ENCODE measurements at regions not wholly inside any gene's neighbourhood (a gene's known extent, or its start where the extent isn't known, plus 50 kb on each side); places are given as distances from the start of the nearest gene placed in this dataset.

DNA sequence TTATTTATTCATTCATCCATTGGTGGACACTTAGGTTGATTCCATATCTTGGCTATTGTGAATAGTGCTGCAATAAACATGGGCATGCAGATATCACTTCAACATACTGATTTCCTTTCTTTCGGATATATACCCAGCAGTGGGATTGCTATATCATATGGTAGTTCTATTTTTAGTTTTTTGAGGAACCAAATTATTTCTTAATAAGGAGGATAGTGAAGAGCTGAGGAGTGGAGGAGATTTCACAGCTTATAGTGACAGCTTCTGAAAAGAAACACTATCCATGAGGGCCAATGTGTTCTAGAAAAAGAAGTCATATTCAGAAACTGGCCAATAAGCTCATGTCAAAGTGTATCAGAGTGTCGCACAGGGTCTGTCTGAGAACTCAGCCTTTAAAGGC is 183.3 kb downstream of the SEC61B start:
- TF ChIP-seq POLR2AphosphoS5 (IDR thresholded peaks at IDR 0.05; ENCODE audit: low read depth, low read length) (no peak), POLR2A (IDR thresholded peaks at IDR 0.05; ENCODE audit: low read depth, low read length) (no peak), TAF1 (IDR thresholded peaks at IDR 0.05; ENCODE audit: borderline replicate concordance, low read depth, low read length) (no peak)
- FAIRE-seq (no peak), DNase-seq (ENCODE audit: insufficient read length) (no peak)

DNA sequence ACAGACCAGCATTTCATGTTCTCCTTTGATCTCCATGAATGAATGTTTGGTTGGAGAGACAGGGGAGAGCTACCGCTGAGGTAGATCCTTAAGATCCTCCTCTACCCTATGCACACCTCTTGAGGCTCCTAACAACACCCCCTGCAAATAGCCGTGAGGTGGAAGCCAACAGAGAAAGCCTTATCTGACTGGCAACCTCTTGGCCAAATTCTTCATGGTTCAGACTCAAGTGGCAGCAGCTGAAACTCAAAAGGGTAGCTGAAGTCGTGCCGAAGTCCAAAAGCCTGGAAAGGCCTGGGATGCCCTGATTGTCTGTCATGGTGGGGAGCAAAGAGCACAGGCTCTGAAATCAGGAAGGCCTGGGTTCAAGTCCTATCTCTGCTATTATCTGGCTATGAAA is 184.9 kb downstream of the SEC61B start:
- no peak for FAIRE-seq
- TF ChIP-seq TAF1 (IDR thresholded peaks at IDR 0.05; ENCODE audit: borderline replicate concordance, low read depth, low read length) (no peak), POLR2A (IDR thresholded peaks at IDR 0.05; ENCODE audit: low read depth, low read length) (no peak), POLR2AphosphoS5 (IDR thresholded peaks at IDR 0.05; ENCODE audit: low read depth, low read length) (no peak)
- no peak for DNase-seq (ENCODE audit: insufficient read length)

DNA sequence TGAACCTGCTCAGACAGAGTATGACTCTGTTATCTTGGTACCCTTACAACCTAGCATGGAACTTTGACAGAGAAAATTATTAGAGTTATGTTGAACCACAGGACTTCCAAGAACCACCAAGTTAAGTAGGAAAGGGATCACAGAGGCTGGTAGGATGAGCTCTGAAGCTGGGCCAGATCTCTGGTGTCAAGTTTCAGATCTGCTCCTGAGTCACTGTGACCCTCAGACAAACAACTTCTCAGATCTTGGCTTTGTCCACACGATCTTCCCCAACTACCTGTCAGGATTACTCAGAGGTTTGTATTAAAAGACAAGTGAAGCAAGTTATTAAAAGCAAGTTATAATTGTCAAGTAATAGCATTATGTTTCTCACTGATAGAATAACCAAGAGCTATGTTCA is 189.0 kb downstream of the SEC61B start:
- TF ChIP-seq POLR2A (IDR thresholded peaks at IDR 0.05; ENCODE audit: low read depth, low read length) (no peak), TAF1 (IDR thresholded peaks at IDR 0.05; ENCODE audit: borderline replicate concordance, low read depth, low read length) (no peak), POLR2AphosphoS5 (IDR thresholded peaks at IDR 0.05; ENCODE audit: low read depth, low read length) (no peak)
- peak; percentile 24 for FAIRE-seq
- no peak for DNase-seq (ENCODE audit: insufficient read length)

DNA sequence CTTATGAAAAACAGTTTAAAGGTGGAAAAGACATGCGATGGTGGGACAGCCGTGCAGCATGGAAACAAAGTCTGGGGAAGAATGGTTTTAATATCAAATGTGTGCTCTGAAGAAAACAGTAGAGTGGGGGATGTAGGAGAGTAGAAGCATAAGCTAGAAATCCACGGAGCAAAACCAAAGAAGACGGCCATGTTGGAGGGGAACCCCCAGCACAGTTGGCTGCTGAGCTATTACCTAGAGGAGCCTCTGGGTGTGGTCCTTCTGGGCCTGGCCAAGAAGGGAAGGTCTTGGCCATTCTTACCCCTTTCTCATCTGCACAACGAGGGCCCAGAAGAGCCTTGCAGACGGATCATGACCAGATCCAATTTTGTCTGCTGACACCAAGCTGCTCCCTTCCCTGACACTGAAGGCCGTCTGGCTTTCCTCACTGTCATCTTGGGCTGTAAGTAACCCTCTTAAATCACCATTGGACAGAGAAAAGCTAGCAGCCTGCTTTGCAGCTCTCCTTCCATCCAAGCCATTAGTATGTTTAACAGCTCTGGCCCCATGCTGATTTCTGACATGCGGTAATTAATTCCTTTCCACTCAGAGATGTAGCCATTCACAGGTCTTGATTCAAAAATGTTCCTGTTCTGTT is 189.5 kb downstream of the SEC61B start:
- TF ChIP-seq POLR2A (IDR thresholded peaks at IDR 0.05; ENCODE audit: low read depth, low read length) (no peak), TAF1 (IDR thresholded peaks at IDR 0.05; ENCODE audit: borderline replicate concordance, low read depth, low read length) (no peak), POLR2AphosphoS5 (IDR thresholded peaks at IDR 0.05; ENCODE audit: low read depth, low read length) (no peak)
- DNase-seq (ENCODE audit: insufficient read length), result no peak
- FAIRE-seq, result no peak

DNA sequence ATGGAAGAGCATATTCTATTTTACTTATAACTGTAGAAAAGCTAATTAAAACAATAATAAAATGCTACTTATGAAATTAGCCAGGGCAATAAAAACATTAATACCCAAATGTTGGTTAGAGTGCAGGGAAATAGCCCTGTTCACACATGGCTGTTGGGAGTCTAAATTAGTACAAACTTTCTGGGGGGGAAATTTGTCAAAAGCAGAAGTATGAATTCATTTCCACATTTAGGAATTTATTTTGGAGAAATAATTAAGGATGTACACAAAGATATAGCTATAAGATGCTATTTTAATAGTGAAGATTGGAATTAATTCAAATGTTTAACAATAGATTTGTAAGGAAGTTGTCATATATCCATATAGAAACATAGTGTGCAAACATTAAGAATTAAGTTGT is 190.5 kb downstream of the SEC61B start:
- no peak for DNase-seq (ENCODE audit: insufficient read length)
- no peak for FAIRE-seq
- no peak for TF ChIP-seq POLR2AphosphoS5 (IDR thresholded peaks at IDR 0.05; ENCODE audit: low read depth, low read length)
- TF ChIP-seq POLR2A (IDR thresholded peaks at IDR 0.05; ENCODE audit: low read depth, low read length), result no peak
- TF ChIP-seq TAF1 (IDR thresholded peaks at IDR 0.05; ENCODE audit: borderline replicate concordance, low read depth, low read length), result no peak

DNA sequence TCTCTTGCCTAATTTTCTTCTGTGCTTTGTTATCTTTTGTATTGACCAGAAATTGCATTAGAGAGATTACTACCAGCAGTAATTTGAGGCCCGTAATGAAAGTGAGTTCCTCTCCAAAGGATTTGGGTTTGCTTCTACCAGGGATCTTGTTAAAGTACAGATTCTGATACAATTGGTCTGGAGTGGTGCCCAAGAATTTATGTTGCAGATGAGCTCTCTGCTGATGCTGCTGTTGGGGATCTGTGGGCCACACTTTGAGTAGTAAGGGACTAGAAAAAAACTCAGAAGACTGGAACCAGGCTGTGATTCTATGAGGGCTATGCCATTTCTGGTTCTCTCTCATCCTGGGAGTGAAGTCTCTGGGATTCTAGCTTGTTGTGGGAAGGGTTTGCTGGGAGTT is 192.2 kb downstream of the SEC61B start:
- DNase-seq (ENCODE audit: insufficient read length) (no peak), FAIRE-seq (no peak)
- no peak for TF ChIP-seq TAF1 (IDR thresholded peaks at IDR 0.05; ENCODE audit: borderline replicate concordance, low read depth, low read length)
- no peak for TF ChIP-seq POLR2A (IDR thresholded peaks at IDR 0.05; ENCODE audit: low read depth, low read length)
- no peak for TF ChIP-seq POLR2AphosphoS5 (IDR thresholded peaks at IDR 0.05; ENCODE audit: low read depth, low read length)

DNA sequence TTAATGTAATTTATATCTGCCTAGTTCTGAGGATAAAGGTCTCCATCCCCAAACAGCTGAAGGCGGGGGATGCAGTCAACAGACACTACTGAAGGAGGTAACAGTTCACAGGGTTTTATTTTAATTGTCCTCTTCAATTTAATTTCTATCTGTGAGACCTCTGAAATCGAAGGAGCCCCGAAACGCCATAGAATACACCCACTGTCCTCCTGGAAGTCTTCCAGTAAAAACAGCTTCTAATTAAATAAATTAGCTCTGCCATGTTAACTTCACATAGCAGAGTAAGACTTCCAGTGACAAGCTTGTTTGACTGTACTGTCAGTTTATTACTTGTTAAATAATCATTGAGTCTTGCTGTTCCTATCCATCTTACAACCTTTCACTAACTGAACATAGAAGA is 193.5 kb downstream of the SEC61B start:
- DNase-seq (ENCODE audit: insufficient read length) (no peak), FAIRE-seq (no peak)
- TF ChIP-seq POLR2AphosphoS5 (IDR thresholded peaks at IDR 0.05; ENCODE audit: low read depth, low read length) (no peak), POLR2A (IDR thresholded peaks at IDR 0.05; ENCODE audit: low read depth, low read length) (no peak), TAF1 (IDR thresholded peaks at IDR 0.05; ENCODE audit: borderline replicate concordance, low read depth, low read length) (no peak)

DNA sequence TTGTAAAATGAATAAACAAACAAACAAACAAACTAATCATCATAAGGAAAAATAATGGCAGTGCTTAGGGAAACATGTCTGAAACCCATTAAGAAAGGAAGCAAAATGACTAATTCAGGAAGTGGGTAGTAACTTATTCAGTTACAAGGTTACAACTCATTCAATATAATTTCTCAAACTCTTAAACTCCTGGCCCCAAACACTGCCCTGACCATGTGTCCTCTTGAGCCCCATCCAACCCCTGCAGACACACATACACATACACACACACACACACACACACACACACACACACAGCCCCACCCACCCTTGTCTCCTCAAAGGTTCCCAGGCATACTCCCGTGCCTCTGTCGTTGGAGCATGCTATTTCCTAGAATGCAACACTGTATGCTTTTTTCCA is 193.9 kb downstream of the SEC61B start:
- FAIRE-seq, result peak; percentile 69
- TF ChIP-seq POLR2AphosphoS5 (IDR thresholded peaks at IDR 0.05; ENCODE audit: low read depth, low read length), result no peak
- no peak for TF ChIP-seq TAF1 (IDR thresholded peaks at IDR 0.05; ENCODE audit: borderline replicate concordance, low read depth, low read length)
- TF ChIP-seq POLR2A (IDR thresholded peaks at IDR 0.05; ENCODE audit: low read depth, low read length), result no peak
- no peak for DNase-seq (ENCODE audit: insufficient read length)

DNA sequence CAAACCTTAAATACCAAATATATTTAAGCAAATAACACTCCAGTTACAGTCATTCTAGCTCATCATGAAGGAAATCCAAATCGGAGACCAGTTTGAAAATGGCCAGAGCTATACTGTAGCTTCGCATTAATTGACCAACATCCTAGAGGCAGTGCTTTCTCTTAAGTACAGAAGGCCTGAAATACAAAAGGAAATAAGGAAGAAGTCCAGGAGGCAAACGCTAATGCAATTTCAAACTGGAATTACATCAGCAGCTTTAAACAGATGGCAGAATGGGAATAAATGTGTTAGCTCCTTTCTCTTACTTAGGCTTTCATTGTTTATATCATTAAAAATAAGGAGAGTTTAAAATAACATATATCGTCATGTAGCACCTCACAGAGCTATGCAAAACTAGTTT is 197.0 kb downstream of the SEC61B start:
- TF ChIP-seq POLR2A (IDR thresholded peaks at IDR 0.05; ENCODE audit: low read depth, low read length) (no peak), POLR2AphosphoS5 (IDR thresholded peaks at IDR 0.05; ENCODE audit: low read depth, low read length) (no peak), TAF1 (IDR thresholded peaks at IDR 0.05; ENCODE audit: borderline replicate concordance, low read depth, low read length) (no peak)
- DNase-seq (ENCODE audit: insufficient read length) (no peak), FAIRE-seq (no peak)

DNA sequence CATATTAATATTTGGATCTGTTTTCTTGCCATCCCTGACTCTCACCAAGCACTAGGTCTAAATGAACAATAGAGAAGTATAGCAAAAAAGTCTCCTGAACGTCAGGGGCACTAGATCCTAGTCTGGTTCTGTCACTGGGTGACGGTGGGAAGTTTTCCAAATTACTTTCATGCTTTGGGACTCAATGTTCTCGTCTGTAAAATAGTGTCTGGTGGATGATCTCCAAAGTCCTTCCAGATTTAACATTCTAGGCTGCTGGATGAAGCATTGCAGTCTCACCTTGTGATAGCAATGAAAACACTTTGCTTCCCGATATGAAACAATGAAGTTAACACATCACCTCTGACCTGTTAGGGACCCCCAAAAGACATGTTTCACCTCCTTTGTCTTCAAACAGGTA is 199.3 kb downstream of the SEC61B start:
- no peak for TF ChIP-seq POLR2AphosphoS5 (IDR thresholded peaks at IDR 0.05; ENCODE audit: low read depth, low read length)
- no peak for TF ChIP-seq POLR2A (IDR thresholded peaks at IDR 0.05; ENCODE audit: low read depth, low read length)
- FAIRE-seq (no peak), DNase-seq (ENCODE audit: insufficient read length) (no peak)

DNA sequence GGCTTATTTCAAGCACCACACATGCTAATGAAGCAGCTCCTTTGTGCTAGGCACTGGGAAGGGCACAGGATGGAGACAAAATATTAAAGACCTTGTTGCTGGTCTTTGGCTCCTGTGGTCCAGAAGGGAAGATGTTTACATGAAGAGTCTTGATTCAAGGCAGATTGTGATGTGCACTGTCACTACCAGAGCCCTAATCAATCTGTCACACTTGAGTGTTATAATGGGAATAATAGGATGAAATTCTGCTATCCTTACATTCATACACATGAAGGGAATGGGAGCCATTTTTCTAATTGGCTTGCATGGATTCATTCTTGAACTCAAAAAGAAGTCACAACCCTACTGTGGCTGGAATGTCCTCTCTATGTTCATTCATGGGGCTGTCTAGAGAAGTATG is 203.0 kb downstream of the SEC61B start:
- no peak for FAIRE-seq
- TF ChIP-seq TAF1 (IDR thresholded peaks at IDR 0.05; ENCODE audit: borderline replicate concordance, low read depth, low read length), result no peak
- no peak for TF ChIP-seq POLR2AphosphoS5 (IDR thresholded peaks at IDR 0.05; ENCODE audit: low read depth, low read length)
- TF ChIP-seq POLR2A (IDR thresholded peaks at IDR 0.05; ENCODE audit: low read depth, low read length), result no peak
- no peak for DNase-seq (ENCODE audit: insufficient read length)

DNA sequence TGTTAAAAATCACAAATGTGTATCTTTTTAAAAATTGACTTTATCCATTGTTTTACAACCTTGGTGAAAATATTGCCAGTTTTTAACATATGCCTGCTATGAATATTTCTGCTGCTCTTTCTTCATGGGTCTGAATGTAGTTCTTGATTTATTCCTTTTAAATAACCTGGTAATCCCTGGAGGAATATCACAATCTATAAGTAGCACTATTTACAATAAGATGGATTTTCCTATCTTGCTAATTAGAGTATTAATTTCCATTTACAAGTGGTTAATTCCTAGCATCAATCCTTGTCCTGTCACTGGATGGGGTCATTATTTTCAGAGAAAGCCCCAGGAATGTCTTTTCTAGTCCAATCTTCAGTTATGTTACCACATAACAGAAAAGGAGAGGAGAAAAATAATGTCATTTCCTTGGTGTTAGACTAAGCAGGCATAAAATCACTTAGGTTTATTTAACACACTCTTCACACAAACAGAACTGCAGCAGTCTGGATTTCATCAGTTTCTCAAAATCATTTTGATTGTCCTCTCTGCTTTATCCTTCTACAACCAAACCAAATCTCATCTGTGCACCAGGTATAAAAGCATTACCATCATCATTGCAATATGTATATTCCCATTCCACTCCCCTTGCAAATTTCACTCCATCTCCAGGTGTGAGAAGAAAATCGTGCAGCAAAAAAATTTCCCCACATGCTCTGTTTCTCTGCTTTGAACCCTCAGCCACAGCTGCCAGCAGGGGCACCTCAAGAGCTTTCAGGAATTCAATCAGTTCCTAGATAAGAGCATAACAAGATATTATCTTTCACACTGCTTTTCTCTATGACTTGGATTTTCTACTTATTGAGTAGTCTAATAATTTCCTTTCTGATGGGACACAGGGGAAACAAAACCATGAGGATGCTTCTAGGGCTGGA is 204.1 kb downstream of the SEC61B start:
- TF ChIP-seq POLR2A (IDR thresholded peaks at IDR 0.05; ENCODE audit: low read depth, low read length) (no peak), TAF1 (IDR thresholded peaks at IDR 0.05; ENCODE audit: borderline replicate concordance, low read depth, low read length) (no peak), POLR2AphosphoS5 (IDR thresholded peaks at IDR 0.05; ENCODE audit: low read depth, low read length) (no peak)
- FAIRE-seq (peak; percentile 5), DNase-seq (ENCODE audit: insufficient read length) (no peak)
